ENCODE measurements at regions not wholly inside any gene's neighbourhood (a gene's known extent, or its start where the extent isn't known, plus 50 kb on each side); places are given as distances from the start of the nearest gene placed in this dataset.

GRCh38 chr1:58849551-58849950, 65.7 kb upstream of the JUN start:
- TF ChIP-seq POLR2AphosphoS5 (IDR thresholded peaks at IDR 0.05; ENCODE audit: low read depth, low read length) = no peak

- no peak for TF ChIP-seq SIN3A (IDR thresholded peaks at IDR 0.05; ENCODE audit: borderline replicate concordance, insufficient read depth, low read length)
- TF ChIP-seq POLR2AphosphoS5 (IDR thresholded peaks at IDR 0.05; ENCODE audit: low read depth, low read length) = no peak
- no peak for TF ChIP-seq TAF1 (IDR thresholded peaks at IDR 0.05; ENCODE audit: borderline replicate concordance, insufficient read depth, low read length)
- no peak for TF ChIP-seq REST (IDR thresholded peaks at IDR 0.05; ENCODE audit: insufficient read depth in 1 of 2, low read depth in 2 of 2, low read length in 2 of 2)
- no peak for TF ChIP-seq FOXP2 (optimal IDR thresholded peaks at IDR 0.05; ENCODE audit: borderline replicate concordance, extremely low read depth, extremely low read length, insufficient read depth)
Measured at GRCh38 chr1:58850636-58851035, 66.8 kb upstream of the JUN start.

- TF ChIP-seq TAF1 (IDR thresholded peaks at IDR 0.05; ENCODE audit: borderline replicate concordance, insufficient read depth, low read length) (no peak), SIN3A (IDR thresholded peaks at IDR 0.05; ENCODE audit: borderline replicate concordance, insufficient read depth, low read length) (no peak), FOXP2 (optimal IDR thresholded peaks at IDR 0.05; ENCODE audit: borderline replicate concordance, extremely low read depth, extremely low read length, insufficient read depth) (no peak), REST (IDR thresholded peaks at IDR 0.05; ENCODE audit: insufficient read depth in 1 of 2, low read depth in 2 of 2, low read length in 2 of 2) (no peak), POLR2AphosphoS5 (IDR thresholded peaks at IDR 0.05; ENCODE audit: low read depth, low read length) (no peak)
Measured at GRCh38 chr1:58852731-58853485, 69.1 kb upstream of the JUN start.

GRCh38 chr1:58854576-58854975, 70.7 kb upstream of the JUN start:
- no peak for TF ChIP-seq POLR2AphosphoS5 (IDR thresholded peaks at IDR 0.05; ENCODE audit: low read depth, low read length)

- TF ChIP-seq POLR2AphosphoS5 (IDR thresholded peaks at IDR 0.05; ENCODE audit: low read depth, low read length) (no peak), FOXP2 (optimal IDR thresholded peaks at IDR 0.05; ENCODE audit: borderline replicate concordance, extremely low read depth, extremely low read length, insufficient read depth) (no peak), TAF1 (IDR thresholded peaks at IDR 0.05; ENCODE audit: borderline replicate concordance, insufficient read depth, low read length) (no peak), SIN3A (IDR thresholded peaks at IDR 0.05; ENCODE audit: borderline replicate concordance, insufficient read depth, low read length) (no peak), REST (IDR thresholded peaks at IDR 0.05; ENCODE audit: insufficient read depth in 1 of 2, low read depth in 2 of 2, low read length in 2 of 2) (no peak)
Measured at GRCh38 chr1:58855274-58856165, 71.7 kb upstream of the JUN start.

Data from PFSK-1 (cell line).